HUES64 (cell line): ENCODE measurements at regions not wholly inside any gene's neighbourhood (a gene's known extent, or its start where the extent isn't known, plus 50 kb on each side); places are given as distances from the start of the nearest gene placed in this dataset.

Experiments
- H3K27ac ChIP-seq: 2 replicates; pipeline ENCODE4 v1.7.0; 2013; ENCODE audit warnings: low read depth, low read length, inconsistent platforms
- H3K27me3 ChIP-seq: 2 replicates; pipeline ENCODE4 v1.6.1; 2013; ENCODE audit warnings: mild to moderate bottlenecking, low read length; ENCODE audit not compliant: insufficient read depth
- H3K36me3 ChIP-seq: 2 replicates; pipeline ENCODE4 v1.6.1; 2013; ENCODE audit warnings: mild to moderate bottlenecking, low read length; ENCODE audit not compliant: insufficient read depth
- H3K4me1 ChIP-seq: 2 replicates; pipeline ENCODE4 v1.6.1; 2013; ENCODE audit warnings: mild to moderate bottlenecking, low read length, moderate library complexity; ENCODE audit not compliant: insufficient read depth
- H3K4me3 ChIP-seq: 2 replicates; pipeline ENCODE4 v1.5.1; 2013; ENCODE audit warnings: mild to moderate bottlenecking, low read length, moderate library complexity
- H3K9ac ChIP-seq: 2 replicates; pipeline ENCODE4 v1.6.1; 2013; ENCODE audit warnings: mild to moderate bottlenecking, low read depth, low read length
- H3K9me3 ChIP-seq: 2 replicates; pipeline ENCODE4 v1.6.1; 2013; ENCODE audit warnings: low read depth, low read length; ENCODE audit not compliant: insufficient read depth
- WGBS: fragments of 150-250, 120-280 bp; methylation state at CpG from one replicate; pipeline ENCODE4 v1.1.7; 2013; ENCODE audit warnings: missing lambda C conversion rate; 5-methylcytosine and 5-hydroxymethylcytosine counted together

- Histone ChIP-seq H3K4me1 (peaks cover 5% of the 10 kb centered on the region; the same call in 1 of the 2 replicates), H3K4me3 (no peak overlapping the region), H3K27me3 (no peaks in the 10 kb centered on the region), H3K9ac (no peak overlapping the region), H3K36me3 (no peaks in the 10 kb centered on the region), H3K9me3 (no peaks in the 10 kb centered on the region), H3K27ac (no peak overlapping the region)
- 89% methylated on average over 9 of the region's 9 CpGs for WGBS
Measured at GRCh38 chr10:44049301-44050015, 335.4 kb downstream of the CXCL12 start.

- H3K4me3 ChIP-seq, result no peak overlapping the region
- H3K9ac ChIP-seq, result no peak overlapping the region
- 93% methylated on average over 12 of the region's 12 CpGs for WGBS
- no peaks in the 10 kb centered on the region for H3K27me3 ChIP-seq
- peaks cover 7% of the 10 kb centered on the region; the same call in 1 of the 2 replicates for H3K4me1 ChIP-seq
- no peak overlapping the region for H3K27ac ChIP-seq
- no peaks in the 10 kb centered on the region for H3K9me3 ChIP-seq
- no peaks in the 10 kb centered on the region for H3K36me3 ChIP-seq
Measured at GRCh38 chr10:44047361-44047760, 337.5 kb downstream of the CXCL12 start.

GRCh38 chr10:44046605-44047004, 338.3 kb downstream of the CXCL12 start:
- Histone ChIP-seq H3K27ac (no peak overlapping the region), H3K4me1 (peaks cover 14% of the 10 kb centered on the region; the same call in 1 of the 2 replicates), H3K36me3 (no peaks in the 10 kb centered on the region), H3K27me3 (no peaks in the 10 kb centered on the region), H3K9ac (no peak overlapping the region), H3K4me3 (no peak overlapping the region), H3K9me3 (no peaks in the 10 kb centered on the region)
- 86% methylated on average over 5 of the region's 5 CpGs for WGBS

- 83% methylated on average over 6 of the region's 6 CpGs for WGBS
- Histone ChIP-seq H3K27ac (no peak overlapping the region), H3K36me3 (no peaks in the 10 kb centered on the region), H3K27me3 (no peaks in the 10 kb centered on the region), H3K9ac (no peak overlapping the region), H3K4me1 (peaks cover 14% of the 10 kb centered on the region; the same call in 1 of the 2 replicates), H3K4me3 (no peak overlapping the region), H3K9me3 (no peaks in the 10 kb centered on the region)
Measured at GRCh38 chr10:44045020-44045419, 339.9 kb downstream of the CXCL12 start.

GRCh38 chr10:44044549-44044948, 340.3 kb downstream of the CXCL12 start:
- 92% methylated on average over 10 of the region's 10 CpGs for WGBS
- H3K27me3 ChIP-seq, result no peaks in the 10 kb centered on the region
- no peak overlapping the region for H3K9ac ChIP-seq
- peaks cover 14% of the 10 kb centered on the region; the same call in 1 of the 2 replicates for H3K4me1 ChIP-seq
- no peaks in the 10 kb centered on the region for H3K9me3 ChIP-seq
- H3K27ac ChIP-seq, result no peak overlapping the region
- no peaks in the 10 kb centered on the region for H3K36me3 ChIP-seq
- no peak overlapping the region for H3K4me3 ChIP-seq

- 95% methylated on average over 14 of the region's 14 CpGs for WGBS
- H3K4me1 ChIP-seq, result peaks cover 14% of the 10 kb centered on the region; the same call in 1 of the 2 replicates
Measured at GRCh38 chr10:44043646-44044375, 341.1 kb downstream of the CXCL12 start.

GRCh38 chr10:44042926-44043602, 341.8 kb downstream of the CXCL12 start:
- Histone ChIP-seq H3K4me1 (peaks cover 14% of the 10 kb centered on the region; the same call in 1 of the 2 replicates), H3K36me3 (no peaks in the 10 kb centered on the region), H3K4me3 (no peak overlapping the region), H3K9me3 (no peaks in the 10 kb centered on the region), H3K27me3 (no peaks in the 10 kb centered on the region), H3K9ac (no peak overlapping the region), H3K27ac (no peak overlapping the region)
- WGBS, result 74% methylated on average over 9 of the region's 9 CpGs

More at GRCh38 chr10:44043646-44044375, 341.1 kb downstream of the CXCL12 start:
- no peak overlapping the region for H3K9ac ChIP-seq
- H3K27ac ChIP-seq, result no peak overlapping the region
- H3K36me3 ChIP-seq, result no peaks in the 10 kb centered on the region
- H3K9me3 ChIP-seq, result no peaks in the 10 kb centered on the region
- H3K4me3 ChIP-seq, result no peak overlapping the region
- no peaks in the 10 kb centered on the region for H3K27me3 ChIP-seq

GRCh38 chr10:44042075-44042770, 342.7 kb downstream of the CXCL12 start:
- WGBS, result 89% methylated on average over 2 of the region's 2 CpGs
- H3K4me3 ChIP-seq, result no peak overlapping the region
- H3K9ac ChIP-seq, result no peak overlapping the region
- H3K4me1 ChIP-seq, result peaks cover 14% of the 10 kb centered on the region; the same call in 1 of the 2 replicates
- no peaks in the 10 kb centered on the region for H3K9me3 ChIP-seq
- no peaks in the 10 kb centered on the region for H3K27me3 ChIP-seq
- H3K36me3 ChIP-seq, result no peaks in the 10 kb centered on the region
- H3K27ac ChIP-seq, result no peak overlapping the region

- Histone ChIP-seq H3K4me1 (peaks cover 9% of the 10 kb centered on the region; the same call in 1 of the 2 replicates), H3K4me3 (no peak overlapping the region), H3K36me3 (no peaks in the 10 kb centered on the region), H3K27me3 (no peaks in the 10 kb centered on the region), H3K9ac (no peak overlapping the region), H3K27ac (no peak overlapping the region), H3K9me3 (no peaks in the 10 kb centered on the region)
- 93% methylated on average over 3 of the region's 3 CpGs for WGBS
Measured at GRCh38 chr10:44039599-44039998, 345.3 kb downstream of the CXCL12 start.

- Histone ChIP-seq H3K4me1 (no peaks in the 10 kb centered on the region), H3K27me3 (no peaks in the 10 kb centered on the region), H3K36me3 (no peaks in the 10 kb centered on the region), H3K9me3 (no peaks in the 10 kb centered on the region), H3K9ac (no peak overlapping the region), H3K4me3 (no peak overlapping the region), H3K27ac (no peak overlapping the region)
- WGBS, result 91% methylated on average over 3 of the region's 3 CpGs
Measured at GRCh38 chr10:44036425-44036824, 348.5 kb downstream of the CXCL12 start.
